HG02571 (cell line): ENCODE measurements at regions not wholly inside any gene's neighbourhood (a gene's known extent, or its start where the extent isn't known, plus 50 kb on each side); places are given as distances from the start of the nearest gene placed in this dataset.
"Not testable (repeated sequence)": the region's sequence is repeated elsewhere in the genome, so short reads cannot be mapped to it uniquely, and the experiment has no call there.

ENCODE experiments used
- ATAC-seq: cut with Tn5 transposase; IDR thresholded peaks from one replicate; pipeline ENCODE4 v1.9.1; 2021; ENCODE audit warnings: mild to moderate bottlenecking, moderate library complexity; ENCODE audit not compliant: unreplicated experiment

DNA sequence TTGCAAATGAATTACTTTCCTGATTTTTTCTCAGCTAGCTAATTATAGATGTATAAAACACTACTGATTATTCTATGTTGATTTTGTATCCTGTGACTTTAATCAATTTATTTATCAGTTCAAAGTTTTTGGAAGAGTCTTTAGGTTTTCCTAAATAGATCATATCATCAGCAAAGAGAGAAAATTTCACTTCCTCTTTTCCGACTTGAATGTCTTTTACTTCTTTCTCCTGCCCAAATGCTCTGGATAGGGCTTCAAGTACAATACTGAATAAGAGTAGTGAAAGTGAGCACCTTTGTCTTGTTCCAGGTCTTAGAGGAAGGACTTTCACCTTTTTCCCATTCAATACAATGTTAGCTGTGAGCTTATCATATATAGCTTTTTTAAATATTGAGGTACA, 417.9 kb downstream of the PDGFC start:
- ATAC-seq, result no peak

DNA sequence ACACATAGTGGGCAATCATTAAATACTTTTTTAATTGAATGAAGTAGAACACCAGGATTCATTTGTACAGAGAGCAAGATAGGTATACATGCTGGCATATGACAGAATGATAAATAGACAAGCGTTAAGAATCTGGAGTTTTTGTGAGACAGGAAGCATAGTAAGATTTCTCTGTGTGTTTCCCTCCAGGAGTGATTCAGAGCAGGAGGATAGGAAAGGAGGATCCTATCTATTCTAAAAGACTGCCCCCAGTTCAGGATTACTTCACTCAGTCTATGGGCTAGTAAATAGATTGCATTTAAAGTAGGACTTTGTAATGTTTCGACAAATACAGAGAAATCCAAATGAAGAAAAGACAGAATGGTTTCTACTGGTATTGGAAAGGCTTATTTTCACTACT, 423.7 kb downstream of the PDGFC start:
- ATAC-seq, result no peak

DNA sequence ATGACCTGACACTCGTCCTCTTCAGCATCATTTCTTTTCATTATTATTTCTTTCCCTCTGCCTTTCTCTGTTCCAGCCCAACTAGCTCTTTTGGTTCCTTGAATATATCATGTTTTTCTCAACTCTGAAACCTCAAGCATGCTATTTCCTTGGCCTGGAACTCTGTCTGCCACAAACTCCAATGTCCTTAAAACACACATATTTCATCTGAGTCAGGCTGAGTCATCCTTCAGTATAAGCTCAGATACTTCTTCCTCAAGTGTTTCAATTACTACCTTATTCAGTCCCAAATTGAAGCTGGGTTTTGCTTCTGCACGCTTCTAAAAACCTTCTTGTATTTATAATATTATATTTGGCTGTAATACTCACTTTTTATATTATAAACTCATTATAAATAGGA, 424.2 kb downstream of the PDGFC start:
- ATAC-seq, result no peak

DNA sequence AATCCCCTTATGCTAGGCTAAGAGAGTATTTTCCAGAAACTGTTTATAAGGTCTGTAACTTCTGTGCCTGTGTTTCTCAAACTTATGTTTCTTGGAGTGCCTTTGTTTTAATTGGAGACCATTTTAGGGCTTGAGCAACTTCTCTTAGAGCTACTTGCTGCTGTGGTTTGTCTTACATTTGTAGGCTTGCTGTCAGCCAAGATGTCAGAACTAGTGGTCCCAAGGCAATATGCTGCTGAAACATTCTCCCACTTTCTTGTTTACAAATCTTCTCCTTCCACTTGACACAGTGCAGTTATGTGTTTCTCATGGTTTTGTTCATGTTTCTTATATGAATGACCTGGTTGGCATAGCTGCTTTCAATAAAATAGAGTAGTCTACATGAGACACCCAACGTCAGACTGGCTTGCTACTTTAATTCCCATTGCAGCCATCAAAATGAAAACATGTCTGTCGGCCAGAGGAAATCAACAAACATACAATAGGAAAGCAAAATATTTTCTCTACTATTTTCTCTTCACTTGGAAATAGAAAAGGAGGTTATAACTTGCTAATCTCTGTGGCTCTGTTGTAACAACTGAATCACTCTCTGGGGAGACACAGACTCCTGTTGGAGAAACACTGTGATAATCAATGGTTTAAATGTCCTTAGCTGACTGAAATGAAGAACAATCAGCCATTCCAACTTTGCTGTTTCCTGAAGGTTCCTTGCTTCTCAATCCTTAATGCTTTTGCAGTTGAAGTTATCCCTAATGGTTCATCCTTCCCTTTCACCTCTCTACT, 426.4 kb downstream of the PDGFC start:
- ATAC-seq, result no peak

DNA sequence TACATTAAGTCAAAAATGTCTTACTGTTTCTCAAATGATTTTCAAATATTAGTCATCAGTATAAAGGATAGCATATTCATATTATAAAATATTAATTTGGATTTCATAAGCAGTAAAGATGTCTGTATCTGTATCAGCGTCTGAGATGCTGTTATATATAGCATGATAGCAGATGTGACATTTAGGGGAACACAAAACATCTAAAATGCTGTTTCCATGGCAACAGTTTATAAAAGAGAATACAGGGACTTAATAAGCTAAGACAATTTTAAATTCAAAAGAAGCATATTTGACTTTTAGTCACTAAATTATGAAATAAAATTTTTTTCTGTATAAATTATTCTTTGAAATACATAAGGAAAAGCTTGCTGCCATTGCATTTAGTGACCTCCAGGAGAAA, 432.2 kb downstream of the PDGFC start:
- no peak for ATAC-seq

DNA sequence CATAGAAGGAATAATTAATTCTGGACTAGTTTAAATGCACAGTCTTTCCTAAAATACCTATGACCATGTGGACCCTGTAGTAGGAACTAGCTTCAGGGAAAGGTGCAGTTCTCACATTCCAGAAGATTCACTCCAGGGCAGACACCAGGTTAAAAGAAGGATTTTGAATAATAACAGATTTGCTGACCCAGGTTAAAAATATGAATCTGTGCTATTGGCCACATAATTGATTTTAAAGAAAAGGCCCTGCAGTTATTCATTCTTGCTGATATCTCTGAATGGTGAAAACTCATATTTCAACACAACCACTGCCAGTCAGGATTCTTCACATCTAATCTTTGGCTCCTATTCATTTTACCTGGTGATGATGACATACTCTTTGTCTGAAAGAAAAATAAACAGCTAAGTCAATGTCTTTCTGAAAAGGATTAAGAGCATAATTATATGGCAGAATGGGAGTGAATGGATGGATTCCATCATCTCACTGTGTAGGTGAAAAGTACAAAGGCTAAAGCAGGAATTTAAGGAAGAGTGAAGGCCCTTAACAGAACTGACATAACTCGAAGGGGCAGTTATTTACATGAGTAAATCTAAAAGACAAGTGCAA, 432.8 kb downstream of the PDGFC start:
- no peak for ATAC-seq

DNA sequence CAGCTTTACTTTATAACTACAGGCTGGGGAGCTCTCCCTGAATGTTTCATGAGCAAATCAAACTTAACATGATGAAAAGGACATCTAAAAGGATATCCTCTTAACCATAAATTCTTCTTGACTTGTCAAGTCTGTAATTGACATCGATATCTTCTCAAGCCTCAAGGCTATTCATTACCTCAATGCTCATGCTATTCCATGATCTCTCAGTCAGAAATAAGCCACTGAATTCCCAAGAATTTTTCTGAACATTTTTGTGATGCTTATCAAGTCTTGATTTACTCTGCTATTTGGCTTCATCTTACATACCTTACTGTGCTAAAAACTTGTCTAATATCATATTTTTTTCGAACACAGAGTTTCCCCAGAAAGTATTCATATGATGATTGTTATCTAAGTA, 433.4 kb downstream of the PDGFC start:
- ATAC-seq, result no peak

DNA sequence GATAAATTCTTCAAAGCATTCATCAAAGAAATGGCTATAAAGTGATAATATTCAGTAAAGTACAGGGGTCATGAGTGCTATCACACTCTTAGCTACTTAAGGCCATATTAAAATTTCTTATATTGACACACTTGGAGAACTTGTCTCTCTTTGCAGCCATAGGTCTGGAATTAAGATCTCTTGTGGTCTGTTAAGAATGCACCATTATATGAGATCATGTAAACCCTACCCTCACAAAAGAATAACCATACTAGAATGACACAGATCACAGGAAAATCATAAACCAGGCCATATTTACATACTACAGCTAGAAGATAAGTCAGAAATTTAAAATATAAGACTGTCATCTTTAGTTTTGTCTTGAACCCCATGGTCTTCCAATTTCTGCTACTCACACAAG, 434.3 kb downstream of the PDGFC start:
- no peak for ATAC-seq

DNA sequence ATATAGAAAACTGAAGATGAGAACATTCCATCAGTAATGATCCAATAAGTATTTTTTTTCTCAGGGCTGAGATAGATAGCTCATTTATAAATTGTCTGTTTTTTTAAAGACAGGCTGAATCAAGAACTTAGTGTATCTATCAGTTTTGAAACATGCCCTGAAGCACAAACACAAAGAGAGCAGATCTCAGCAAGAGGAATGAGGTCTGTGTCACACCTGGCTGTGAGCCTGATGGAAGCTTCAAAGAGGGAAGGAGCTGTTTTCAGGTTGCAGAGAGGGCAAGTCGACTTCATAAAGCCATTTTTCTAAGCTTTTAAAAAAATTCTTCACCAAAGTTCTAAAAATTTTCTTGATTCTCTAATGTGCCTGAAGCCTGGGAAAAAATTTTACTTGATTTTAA, 434.9 kb downstream of the PDGFC start:
- ATAC-seq, result no peak

DNA sequence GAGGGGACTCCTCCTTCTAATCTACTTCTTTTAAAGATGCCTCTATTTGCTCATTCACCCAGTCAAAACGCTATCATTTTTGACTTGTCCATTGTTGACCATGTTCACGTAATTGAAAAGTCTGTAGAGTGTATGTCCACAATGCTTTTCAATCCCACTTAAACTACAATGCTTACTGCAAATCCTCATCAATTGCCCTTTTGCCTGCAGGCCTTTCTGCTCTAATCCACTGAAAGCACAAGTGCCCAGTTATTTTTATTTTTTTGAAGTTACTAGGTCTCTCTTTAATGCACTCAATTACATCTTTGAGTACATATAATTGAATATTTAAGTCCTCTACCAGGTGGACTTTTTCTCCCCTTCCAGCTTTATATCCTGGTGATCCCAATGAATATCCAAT, 437.4 kb downstream of the PDGFC start:
- no peak for ATAC-seq

DNA sequence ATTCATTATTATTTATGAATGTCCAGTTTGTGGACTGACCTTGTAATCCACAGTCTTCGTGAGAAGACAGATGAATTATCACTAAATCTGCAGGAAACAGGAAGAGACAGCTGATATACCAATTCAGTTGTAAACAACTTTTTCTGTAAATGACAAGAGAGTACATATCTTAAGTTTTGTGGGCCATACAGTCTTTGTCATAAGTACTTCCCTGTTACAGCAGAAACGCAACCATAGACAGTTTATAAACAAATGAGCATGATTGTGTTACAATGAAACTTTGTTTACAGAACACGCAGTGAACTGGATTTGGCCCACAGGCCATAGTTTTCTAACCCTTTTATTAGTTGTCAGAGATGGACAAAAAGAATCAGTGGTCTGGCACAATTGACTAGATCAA, 443.4 kb downstream of the PDGFC start:
- no peak for ATAC-seq

DNA sequence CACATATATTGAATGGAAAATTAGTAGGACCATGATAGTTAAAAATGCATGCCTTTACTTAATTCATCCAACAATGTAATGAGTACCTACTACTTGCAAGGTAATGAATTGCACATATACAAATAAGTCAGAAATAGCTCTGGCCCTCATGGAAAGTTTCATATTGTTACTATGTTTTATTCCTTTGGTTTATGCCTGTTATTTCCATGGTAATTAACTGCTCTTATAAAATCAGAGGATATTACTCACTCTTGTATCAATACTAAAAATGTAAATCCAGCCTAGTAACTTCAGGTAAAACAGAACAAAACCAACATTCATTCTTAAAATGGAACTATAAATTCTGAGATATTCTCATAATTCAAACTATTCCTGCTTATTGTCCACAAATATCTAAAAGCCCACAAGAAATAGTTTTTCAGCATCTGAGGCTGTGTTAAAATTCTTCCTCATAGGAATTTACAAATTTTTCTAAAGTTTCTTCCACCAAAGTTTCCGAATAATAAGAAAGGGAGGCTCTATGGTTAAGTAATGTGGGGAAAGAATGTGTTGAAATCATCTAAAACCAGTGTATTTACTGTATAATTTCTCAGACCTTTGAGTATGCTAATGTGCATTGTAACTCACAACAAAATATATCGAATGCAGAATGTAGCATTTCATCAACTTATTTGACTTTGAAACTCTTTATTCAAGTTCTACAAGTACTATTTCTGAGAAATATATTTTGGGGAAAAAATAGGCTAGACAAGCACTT, 444.2 kb downstream of the PDGFC start:
- ATAC-seq, result no peak

DNA sequence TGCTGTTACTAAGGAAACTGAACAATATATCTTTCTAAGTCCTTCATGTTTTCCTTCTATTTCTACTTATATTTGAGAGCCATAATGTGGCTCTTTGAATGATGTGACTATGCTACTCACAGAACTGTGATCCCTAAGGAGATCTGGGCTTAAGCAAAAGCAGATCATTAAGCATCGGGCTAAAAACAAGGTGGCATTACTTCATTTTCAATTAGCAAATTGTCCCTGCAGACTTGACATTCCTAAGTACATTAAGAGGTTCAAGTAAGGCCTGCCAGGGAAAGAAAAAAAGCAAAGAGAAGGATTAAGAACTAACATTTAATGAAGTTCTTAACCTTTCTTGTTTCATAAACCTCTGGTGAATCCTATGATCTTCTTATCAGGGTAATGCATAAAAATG, 447.6 kb downstream of the PDGFC start:
- ATAC-seq, result no peak

DNA sequence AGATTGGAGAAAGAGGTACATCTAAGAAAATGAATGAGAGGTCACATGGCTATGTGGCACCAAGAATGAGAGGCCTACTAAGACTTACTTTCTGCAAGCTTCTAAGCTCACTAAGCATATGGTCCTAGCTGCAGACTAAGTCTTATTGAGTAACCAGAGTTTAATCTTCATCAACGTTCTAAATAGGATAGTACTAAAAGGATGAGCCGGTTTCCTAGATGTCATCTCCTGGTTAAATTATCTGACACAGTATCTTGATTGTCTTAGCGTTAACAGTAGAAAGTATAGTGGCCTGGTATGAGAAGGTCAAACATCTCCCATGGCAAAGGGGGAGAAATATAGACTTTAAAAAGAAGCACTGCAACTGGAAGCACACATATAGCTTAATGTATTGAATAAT, 448.1 kb downstream of the PDGFC start:
- no peak for ATAC-seq

DNA sequence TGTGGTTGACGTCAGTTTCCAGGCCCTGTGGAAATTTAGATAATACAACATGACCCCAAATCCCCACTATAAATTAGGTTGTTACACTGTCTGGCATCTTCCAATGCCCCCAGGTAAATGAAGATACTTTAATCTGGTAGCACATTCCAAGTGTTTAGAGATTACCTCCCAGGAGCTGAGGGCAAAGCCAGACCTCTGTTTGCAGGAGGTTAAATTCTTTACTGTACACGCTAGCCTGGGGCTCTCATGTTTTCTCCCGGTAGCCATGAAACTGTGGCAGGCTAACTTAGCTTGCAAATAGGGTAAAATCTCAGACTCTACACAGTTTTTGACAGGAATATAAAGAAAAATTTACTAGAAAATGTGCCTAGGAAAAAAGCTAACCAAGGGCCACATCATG, 450.0 kb downstream of the PDGFC start:
- ATAC-seq, result no peak

DNA sequence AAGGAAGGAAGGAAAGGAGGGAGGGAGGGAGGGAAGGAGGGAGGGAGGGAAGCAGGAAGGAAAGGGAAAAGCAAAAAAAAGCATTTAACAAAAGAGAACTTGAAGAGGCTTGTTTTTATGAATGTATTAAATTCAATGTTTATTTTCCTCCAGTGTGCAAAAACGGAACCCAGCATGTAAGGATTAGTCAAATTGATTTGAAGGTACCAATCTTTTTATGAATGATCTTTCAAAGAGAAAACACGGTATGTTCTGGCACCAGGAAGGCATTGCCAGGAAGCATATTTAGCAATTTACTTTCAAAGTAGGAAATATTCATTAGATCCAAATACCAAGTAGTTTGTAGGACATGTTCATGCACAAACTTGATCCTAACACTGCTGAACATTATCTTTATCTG, 453.6 kb downstream of the PDGFC start:
- no peak for ATAC-seq

DNA sequence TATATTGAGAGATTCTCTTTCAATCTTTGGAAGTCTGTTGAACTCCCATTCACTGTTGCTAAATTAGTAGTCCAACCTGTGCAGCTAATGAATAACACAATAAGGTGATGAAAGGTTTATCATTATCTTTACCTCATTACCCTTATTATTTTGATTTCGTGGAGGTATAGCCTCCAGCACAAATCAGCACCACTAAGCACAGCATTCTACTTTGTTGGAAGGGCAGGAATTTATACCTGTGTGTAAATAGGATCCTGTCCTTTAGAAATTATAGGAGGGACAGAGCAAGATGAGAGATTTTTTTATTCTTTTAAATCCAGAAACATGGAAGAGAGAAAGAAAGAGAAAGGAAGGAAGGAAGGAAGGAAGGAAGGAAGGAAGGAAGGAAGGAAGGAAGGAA, 454.1 kb downstream of the PDGFC start:
- ATAC-seq, result no peak

DNA sequence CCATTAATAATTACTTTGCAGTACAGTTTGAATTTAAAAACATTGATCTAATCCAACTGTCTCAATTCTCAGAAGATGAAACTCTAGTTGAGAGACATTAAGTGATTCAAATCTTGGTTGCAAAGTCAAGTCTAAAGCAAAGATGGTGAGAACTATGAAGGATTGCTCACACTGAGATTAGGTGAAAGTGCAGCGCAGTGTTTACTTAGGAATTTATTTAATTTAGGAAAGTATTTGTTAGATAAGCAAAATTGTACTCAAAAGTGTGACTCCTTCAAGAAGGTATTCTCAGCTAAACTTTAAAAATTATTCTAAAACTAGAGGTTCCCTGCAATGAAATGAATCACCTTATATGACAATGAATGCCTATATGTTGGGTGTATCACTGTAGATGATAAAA, 454.9 kb downstream of the PDGFC start:
- no peak for ATAC-seq

DNA sequence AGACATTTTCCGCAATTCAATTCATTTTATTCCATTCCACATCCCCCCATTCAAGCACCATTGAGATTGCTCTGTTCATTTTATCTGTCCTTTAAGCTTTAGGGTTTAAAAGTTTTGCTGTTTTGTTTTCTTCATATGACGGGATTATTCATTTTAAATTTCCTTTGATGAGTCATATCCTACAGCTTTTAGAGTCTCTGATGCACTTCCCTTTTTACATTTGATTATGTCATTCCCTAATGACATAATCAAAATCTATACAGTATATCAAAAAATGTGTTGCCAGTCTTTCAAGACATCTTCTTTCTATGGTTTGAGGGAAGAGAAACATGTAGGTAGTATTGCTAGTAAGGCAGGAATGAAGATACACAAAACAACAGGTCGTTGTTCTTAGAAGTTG, 456.3 kb downstream of the PDGFC start:
- ATAC-seq, result no peak

DNA sequence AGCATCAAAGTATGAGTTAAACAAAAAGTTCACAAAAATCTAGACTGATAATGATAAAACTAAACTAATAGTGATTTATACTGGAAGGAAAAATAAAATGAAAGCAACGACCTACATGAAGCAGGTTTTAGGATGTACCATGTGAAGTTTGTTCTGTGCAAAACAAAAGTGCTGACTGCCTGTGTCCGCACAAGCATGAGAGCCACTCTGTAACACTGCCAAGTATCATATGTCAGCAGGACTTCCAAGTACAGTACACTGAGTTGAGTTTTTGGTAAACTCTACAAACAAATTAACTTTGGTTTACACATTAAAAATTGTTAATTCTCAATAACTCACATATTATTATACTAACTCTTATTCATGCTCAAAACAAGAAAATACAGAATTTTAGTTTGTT, 459.0 kb downstream of the PDGFC start:
- ATAC-seq, result no peak

DNA sequence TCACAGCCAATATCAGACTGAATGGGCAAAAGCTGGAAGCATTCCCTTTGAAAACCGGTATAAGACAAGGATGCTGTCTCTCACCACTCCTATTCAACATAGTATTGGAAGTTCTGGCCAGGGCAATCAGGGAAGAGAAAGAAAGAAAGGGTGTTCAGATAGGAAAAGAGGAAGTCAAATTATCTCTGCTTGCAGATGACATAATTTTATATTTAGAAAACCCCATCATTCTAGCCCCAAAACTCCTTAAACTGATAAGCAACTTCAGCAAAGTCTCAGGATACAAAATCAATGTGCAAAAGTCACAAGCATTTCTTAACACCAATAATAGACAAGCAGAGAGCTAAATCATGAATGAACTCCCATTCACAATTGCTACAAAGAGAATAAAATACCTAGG, 461.7 kb downstream of the PDGFC start:
- not testable (repeated sequence) for ATAC-seq

DNA sequence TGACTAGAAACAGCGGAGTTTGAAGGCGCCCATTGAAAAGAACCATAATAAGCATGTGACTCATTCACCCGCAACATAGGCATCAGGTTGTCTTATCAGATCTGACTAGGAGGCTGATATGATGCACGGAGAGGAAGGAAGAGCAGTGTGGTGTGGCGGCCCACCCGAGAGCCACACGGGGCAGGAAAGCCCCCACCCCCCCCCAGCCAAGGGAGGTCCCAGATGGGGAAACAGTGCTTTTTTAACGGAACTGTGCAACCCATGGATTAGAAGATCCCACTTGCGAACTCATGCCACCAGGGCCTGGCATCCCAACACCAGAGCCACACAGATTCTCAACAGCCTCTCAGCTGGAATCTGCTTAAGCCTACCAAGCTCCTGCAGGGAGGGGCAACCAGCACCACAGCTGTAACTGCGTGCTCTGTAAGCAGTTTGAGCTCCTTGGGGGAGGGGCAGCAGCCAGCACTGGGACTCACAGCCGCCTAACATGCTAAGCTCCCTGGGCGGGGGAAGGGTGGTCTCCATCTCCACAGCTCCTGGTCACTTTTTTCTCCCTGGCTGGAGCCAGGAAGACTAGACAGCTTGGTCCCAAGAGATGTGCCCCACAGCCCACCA, 466.2 kb downstream of the PDGFC start:
- ATAC-seq, result no peak
